WERI-Rb-1 (cell line): ENCODE measurements at regions not wholly inside any gene's neighbourhood (a gene's known extent, or its start where the extent isn't known, plus 50 kb on each side); places are given as distances from the start of the nearest gene placed in this dataset.

Experiments used
- DNase-seq: peaks from one replicate; pipeline ENCODE4 v3.0.0-alpha.2; 2020
- H3K27ac ChIP-seq: fragments of 250-450 bp; sonication (Bioruptor Pico); 2 replicates; pipeline ENCODE4 v1.5.1; 2020; ENCODE audit warnings: mild to moderate bottlenecking, moderate library complexity
- H3K27me3 ChIP-seq: fragments of 250-450 bp; sonication (Bioruptor Pico); 2 replicates; pipeline ENCODE4 v1.5.1; 2021; ENCODE audit warnings: mild to moderate bottlenecking, low read depth, moderate library complexity; ENCODE audit not compliant: insufficient read depth, severe bottlenecking
- H3K36me3 ChIP-seq: fragments of 250-450 bp; sonication (Bioruptor Pico); 2 replicates; pipeline ENCODE4 v1.5.1; 2020; ENCODE audit warnings: mild to moderate bottlenecking, moderate library complexity
- H3K4me3 ChIP-seq: 2 replicates; pipeline ENCODE4 v1.5.1; 2011; ENCODE audit warnings: low read depth, mild to moderate bottlenecking, control low read depth, low read length
- H3K9me3 ChIP-seq: fragments of 250-450 bp; sonication (Bioruptor Pico); 2 replicates; pipeline ENCODE4 v1.5.1; 2021; ENCODE audit warnings: mild to moderate bottlenecking, moderate library complexity; ENCODE audit not compliant: severe bottlenecking
- CTCF ChIP-seq: IDR thresholded peaks from 2 replicates; pipeline ENCODE4 v1.5.1; 2011; ENCODE audit warnings: low read depth, mild to moderate bottlenecking, control low read depth, inconsistent platforms, low read length

- no peaks in the 10 kb centered on the region for H3K36me3 ChIP-seq
- H3K27me3 ChIP-seq, result no peaks in the 10 kb centered on the region
- no peak overlapping the region for H3K4me3 ChIP-seq
- no peaks in the 10 kb centered on the region for H3K9me3 ChIP-seq
- no peak for TF ChIP-seq CTCF
- H3K27ac ChIP-seq, result no peak overlapping the region
- no peak for DNase-seq
Measured at GRCh38 chr6:14705841-14706377, 540.0 kb upstream of the JARID2 start.

- H3K27me3 ChIP-seq, result no peaks in the 10 kb centered on the region
- H3K9me3 ChIP-seq, result no peaks in the 10 kb centered on the region
- no peak overlapping the region for H3K27ac ChIP-seq
- no peak overlapping the region for H3K4me3 ChIP-seq
- TF ChIP-seq CTCF, result no peak
- no peak for DNase-seq
- no peaks in the 10 kb centered on the region for H3K36me3 ChIP-seq
Measured at GRCh38 chr6:14706378-14706929, 539.4 kb upstream of the JARID2 start.

- no peak overlapping the region for H3K4me3 ChIP-seq
- no peaks in the 10 kb centered on the region for H3K36me3 ChIP-seq
- no peak overlapping the region for H3K27ac ChIP-seq
- H3K9me3 ChIP-seq, result no peaks in the 10 kb centered on the region
- no peak for TF ChIP-seq CTCF
- no peak for DNase-seq
- no peaks in the 10 kb centered on the region for H3K27me3 ChIP-seq
Measured at GRCh38 chr6:14707276-14707675, 538.6 kb upstream of the JARID2 start.

GRCh38 chr6:14707971-14708465, 537.9 kb upstream of the JARID2 start:
- H3K27me3 ChIP-seq, result no peaks in the 10 kb centered on the region
- TF ChIP-seq CTCF, result no peak

GRCh38 chr6:14709066-14709670, 536.7 kb upstream of the JARID2 start:
- Histone ChIP-seq H3K36me3 (no peaks in the 10 kb centered on the region), H3K9me3 (no peaks in the 10 kb centered on the region), H3K4me3 (no peak overlapping the region), H3K27me3 (no peaks in the 10 kb centered on the region), H3K27ac (no peak overlapping the region)
- no peak for TF ChIP-seq CTCF
- DNase-seq, result no peak

More at GRCh38 chr6:14707971-14708465, 537.9 kb upstream of the JARID2 start:
- H3K36me3 ChIP-seq, result no peaks in the 10 kb centered on the region
- H3K4me3 ChIP-seq, result no peak overlapping the region
- H3K9me3 ChIP-seq, result no peaks in the 10 kb centered on the region
- DNase-seq, result no peak
- H3K27ac ChIP-seq, result no peak overlapping the region
